Liver (tissue), 8 donors: ENCODE measurements at regions not wholly inside any gene's neighbourhood (a gene's known extent, or its start where the extent isn't known, plus 50 kb on each side); places are given as distances from the start of the nearest gene placed in this dataset.

ENCODE experiments used
- DNase-seq: peaks from one replicate; pipeline ENCODE4 v3.0.0-alpha.2; 2017; ENCODE audit warnings: low spot score
- H3K27ac ChIP-seq, 2 donors: one replicate each; pipeline ENCODE4 v1.7.0; 2013; ENCODE audit warnings: inconsistent platforms in 2 of 2, low read length in 2 of 2, control low read depth in 1 of 2, low read depth in 1 of 2, mild to moderate bottlenecking in 1 of 2
- H3K27me3 ChIP-seq, 4 donors: one replicate each; pipeline versions ENCODE4 v1.6.1 to v1.7.0; 2013; ENCODE audit warnings: low read length in 3 of 4, inconsistent platforms in 1 of 4, mild to moderate bottlenecking in 1 of 4, moderate library complexity in 1 of 4; ENCODE audit not compliant: control insufficient read depth in 4 of 4, insufficient read depth in 4 of 4
- H3K36me3 ChIP-seq, 4 donors: one replicate each; pipeline versions ENCODE4 v1.6.1 to v1.7.0; 2013; ENCODE audit warnings: low read length in 3 of 4, mild to moderate bottlenecking in 3 of 4, low read depth in 1 of 4, moderate library complexity in 1 of 4; ENCODE audit not compliant: control insufficient read depth in 4 of 4, insufficient read depth in 3 of 4
- H3K4me1 ChIP-seq, 4 donors: one replicate each; pipeline versions ENCODE4 v1.6.1 to v1.7.0; 2013; ENCODE audit warnings: low read length in 3 of 4, mild to moderate bottlenecking in 3 of 4, moderate library complexity in 1 of 4; ENCODE audit not compliant: control insufficient read depth in 4 of 4, insufficient read depth in 4 of 4
- H3K4me3 ChIP-seq, 3 donors: one replicate each; pipeline versions ENCODE4 v1.6.1 to v1.7.0; 2013; ENCODE audit warnings: low read length in 3 of 3, control low read depth in 1 of 3, low read depth in 1 of 3, mild to moderate bottlenecking in 1 of 3
- H3K9ac ChIP-seq, 2 donors: one replicate each; pipeline ENCODE4 v1.7.0; 2013; ENCODE audit warnings: low read length in 2 of 2, mild to moderate bottlenecking in 2 of 2, moderate library complexity in 2 of 2, control low read depth in 1 of 2, low read depth in 1 of 2
- H3K9me3 ChIP-seq, 4 donors: one replicate each; pipeline versions ENCODE4 v1.6.1 to v1.7.0; 2013; ENCODE audit warnings: low read length in 3 of 4; ENCODE audit not compliant: control insufficient read depth in 4 of 4
- EGR1 ChIP-seq, 2 donors: IDR thresholded peaks; 2 replicates each; pipeline ENCODE4 v1.6.1; 2016 to 2018; ENCODE audit warnings: antibody characterized with exemption in 2 of 2, low read depth in 2 of 2
- FOXA1 ChIP-seq: IDR thresholded peaks from 2 replicates; pipeline ENCODE4 v1.6.1; 2016; ENCODE audit warnings: antibody characterized with exemption
- HNF4G ChIP-seq: IDR thresholded peaks from 2 replicates; pipeline ENCODE4 v1.6.1; 2016; ENCODE audit warnings: antibody characterized with exemption
- JUND ChIP-seq, 2 donors: IDR thresholded peaks; 2 replicates each; pipeline ENCODE4 v1.6.1; 2016; ENCODE audit warnings: antibody characterized with exemption in 2 of 2
- NR2F2 ChIP-seq: IDR thresholded peaks from 2 replicates; pipeline ENCODE4 v1.6.1; 2016; ENCODE audit warnings: antibody characterized with exemption
- RAD21 ChIP-seq, 2 donors: IDR thresholded peaks; 2 replicates each; pipeline ENCODE4 v1.6.1; 2016; ENCODE audit warnings: antibody characterized with exemption in 2 of 2, mild to moderate bottlenecking in 2 of 2
- RXRA ChIP-seq, 2 donors: IDR thresholded peaks; 2 replicates each; pipeline ENCODE4 v1.6.1; 2017 to 2018; ENCODE audit warnings: antibody characterized with exemption in 2 of 2, mild to moderate bottlenecking in 1 of 2
- SP1 ChIP-seq: IDR thresholded peaks from 2 replicates; pipeline ENCODE4 v1.6.1; 2018; ENCODE audit warnings: antibody characterized with exemption, mild to moderate bottlenecking
- TAF1 ChIP-seq: conservative IDR thresholded peaks from 2 replicates; pipeline ENCODE4 v1.6.1; 2016; ENCODE audit warnings: antibody characterized with exemption, mild to moderate bottlenecking
- YY1 ChIP-seq: IDR thresholded peaks from 2 replicates; pipeline ENCODE4 v1.6.1; 2016; ENCODE audit warnings: antibody characterized with exemption, mild to moderate bottlenecking
- WGBS: extraction: QIAGEN DNeasy Blood & Tissue Kit; methylation state at CpG from one replicate; pipeline ENCODE4 v1.1.7; 2013; 5-methylcytosine and 5-hydroxymethylcytosine counted together
- TF ChIP-seq, protein P1 (sequence below): IDR thresholded peaks from 2 replicates; pipeline ENCODE4 v1.6.1; 2016; ENCODE audit warnings: antibody characterized with exemption, mild to moderate bottlenecking
- TF ChIP-seq, protein P2 (sequence below): fragments of 150-350 bp; IDR thresholded peaks from 2 replicates; pipeline ENCODE4 v1.5.1; 2017; ENCODE audit warnings: improper control_type of control experiment, low read depth, low read length; ENCODE audit not compliant: missing input control
- donor health status: healthy.
- donor health status: healthy.
- donor health status: healthy.
- donor health status: healthy.
- donor health status: healthy.

DNA sequence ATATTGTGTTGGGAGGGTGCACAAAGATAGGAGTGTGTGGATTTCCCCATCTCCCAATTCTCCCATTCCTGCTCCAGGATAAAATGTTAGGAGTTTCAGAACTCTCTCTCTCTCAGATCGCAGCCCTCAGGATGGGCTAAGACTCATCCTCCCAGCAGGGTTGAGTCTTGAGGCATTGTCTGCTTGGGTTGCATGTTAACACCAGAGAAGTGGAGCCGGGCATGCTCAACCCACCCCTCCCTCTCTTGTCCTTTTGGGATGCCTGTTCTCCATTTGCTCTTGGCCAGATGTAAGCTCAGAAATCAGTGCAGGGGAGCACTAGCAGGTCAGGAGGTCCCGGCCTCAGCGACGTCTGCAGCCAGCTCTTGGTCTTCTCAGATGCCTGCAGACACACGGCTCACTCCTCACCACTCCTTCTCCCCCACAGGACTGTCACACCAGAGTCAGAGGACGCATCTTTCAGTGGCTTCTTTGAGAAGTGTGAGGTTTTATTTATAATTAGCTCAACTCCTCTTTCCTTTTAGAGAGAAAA lies 1456.5 kb downstream of the TBC1D22A start:
- Histone ChIP-seq H3K4me1 (no peaks in the 10 kb centered on the region), H3K36me3 (no peaks in the 10 kb centered on the region), H3K4me3 (no peak overlapping the region), H3K27ac (no peak overlapping the region), H3K9me3 (no peaks in the 10 kb centered on the region), H3K9ac (no peak overlapping the region), H3K27me3 (no peaks in the 10 kb centered on the region)
- no peak for TF ChIP-seq JUND (IDR thresholded peaks at IDR 0.05)
- no peak for TF ChIP-seq NR2F2
- TF ChIP-seq, protein P1, sequence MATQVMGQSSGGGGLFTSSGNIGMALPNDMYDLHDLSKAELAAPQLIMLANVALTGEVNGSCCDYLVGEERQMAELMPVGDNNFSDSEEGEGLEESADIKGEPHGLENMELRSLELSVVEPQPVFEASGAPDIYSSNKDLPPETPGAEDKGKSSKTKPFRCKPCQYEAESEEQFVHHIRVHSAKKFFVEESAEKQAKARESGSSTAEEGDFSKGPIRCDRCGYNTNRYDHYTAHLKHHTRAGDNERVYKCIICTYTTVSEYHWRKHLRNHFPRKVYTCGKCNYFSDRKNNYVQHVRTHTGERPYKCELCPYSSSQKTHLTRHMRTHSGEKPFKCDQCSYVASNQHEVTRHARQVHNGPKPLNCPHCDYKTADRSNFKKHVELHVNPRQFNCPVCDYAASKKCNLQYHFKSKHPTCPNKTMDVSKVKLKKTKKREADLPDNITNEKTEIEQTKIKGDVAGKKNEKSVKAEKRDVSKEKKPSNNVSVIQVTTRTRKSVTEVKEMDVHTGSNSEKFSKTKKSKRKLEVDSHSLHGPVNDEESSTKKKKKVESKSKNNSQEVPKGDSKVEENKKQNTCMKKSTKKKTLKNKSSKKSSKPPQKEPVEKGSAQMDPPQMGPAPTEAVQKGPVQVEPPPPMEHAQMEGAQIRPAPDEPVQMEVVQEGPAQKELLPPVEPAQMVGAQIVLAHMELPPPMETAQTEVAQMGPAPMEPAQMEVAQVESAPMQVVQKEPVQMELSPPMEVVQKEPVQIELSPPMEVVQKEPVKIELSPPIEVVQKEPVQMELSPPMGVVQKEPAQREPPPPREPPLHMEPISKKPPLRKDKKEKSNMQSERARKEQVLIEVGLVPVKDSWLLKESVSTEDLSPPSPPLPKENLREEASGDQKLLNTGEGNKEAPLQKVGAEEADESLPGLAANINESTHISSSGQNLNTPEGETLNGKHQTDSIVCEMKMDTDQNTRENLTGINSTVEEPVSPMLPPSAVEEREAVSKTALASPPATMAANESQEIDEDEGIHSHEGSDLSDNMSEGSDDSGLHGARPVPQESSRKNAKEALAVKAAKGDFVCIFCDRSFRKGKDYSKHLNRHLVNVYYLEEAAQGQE = no peak
- no peak for DNase-seq
- WGBS = 34% methylated on average over 7 of the region's 7 CpGs

DNA sequence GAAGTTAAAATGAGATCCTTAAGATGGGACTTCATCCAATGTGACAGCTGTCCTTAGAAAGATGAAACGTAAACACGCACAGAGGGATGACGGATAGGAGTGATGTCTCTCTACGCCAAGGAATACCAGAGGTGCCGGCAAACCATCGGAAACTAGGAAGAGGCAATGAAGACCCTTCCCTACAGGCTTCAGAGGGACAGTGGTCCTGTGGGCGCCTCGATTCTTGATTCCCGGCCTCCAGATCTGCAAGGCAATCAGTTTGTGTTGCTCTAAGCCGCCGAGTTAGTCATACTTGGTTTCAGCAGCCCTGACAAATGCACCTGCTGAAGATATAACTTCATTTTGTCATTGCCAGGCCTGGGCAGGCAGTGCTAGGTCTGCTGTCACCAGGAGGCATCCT lies 1455.1 kb downstream of the TBC1D22A start:
- DNase-seq = no peak
- H3K36me3 ChIP-seq = no peaks in the 10 kb centered on the region
- peaks cover 0 to 3% (median 0%) of the 10 kb centered on the region in 4 donors for H3K9me3 ChIP-seq
- no peaks in the 10 kb centered on the region for H3K4me1 ChIP-seq
- H3K9ac ChIP-seq = no peak overlapping the region
- no peak overlapping the region for H3K27ac ChIP-seq
- no peaks in the 10 kb centered on the region for H3K27me3 ChIP-seq
- H3K4me3 ChIP-seq = no peak overlapping the region
- TF ChIP-seq RAD21 (IDR thresholded peaks at IDR 0.05) = no peak
- 85% methylated on average over 11 of the region's 11 CpGs for WGBS

DNA sequence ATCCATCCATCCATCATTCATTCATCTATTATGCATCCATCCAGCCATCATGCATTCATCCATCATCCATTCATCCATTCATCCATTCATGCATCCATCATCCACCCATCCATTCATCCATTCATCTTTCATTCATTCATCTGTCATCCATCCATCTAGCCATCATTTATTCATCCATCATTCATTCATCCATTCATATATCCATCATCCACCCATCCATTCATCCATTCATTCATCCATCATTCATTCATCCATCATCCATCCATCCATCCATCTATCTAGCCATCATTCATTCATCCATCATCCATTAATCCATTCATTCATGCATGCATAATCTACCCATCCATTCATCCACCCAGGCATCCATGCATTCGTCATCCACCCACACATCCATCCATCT lies 1450.3 kb downstream of the TBC1D22A start:
- no peaks in the 10 kb centered on the region for H3K27me3 ChIP-seq
- TF ChIP-seq HNF4G = no peak
- TF ChIP-seq RAD21 (IDR thresholded peaks at IDR 0.05) = no peak
- no peak for TF ChIP-seq NR2F2
- TF ChIP-seq JUND (IDR thresholded peaks at IDR 0.05) = no peak
- no peak for TF ChIP-seq SP1
- TF ChIP-seq EGR1 (IDR thresholded peaks at IDR 0.05; ENCODE audit: low read depth in 2 of 2) = no peak
- TF ChIP-seq RXRA (IDR thresholded peaks at IDR 0.05) = no peak
- TF ChIP-seq TAF1 = no peak
- TF ChIP-seq, protein P2, sequence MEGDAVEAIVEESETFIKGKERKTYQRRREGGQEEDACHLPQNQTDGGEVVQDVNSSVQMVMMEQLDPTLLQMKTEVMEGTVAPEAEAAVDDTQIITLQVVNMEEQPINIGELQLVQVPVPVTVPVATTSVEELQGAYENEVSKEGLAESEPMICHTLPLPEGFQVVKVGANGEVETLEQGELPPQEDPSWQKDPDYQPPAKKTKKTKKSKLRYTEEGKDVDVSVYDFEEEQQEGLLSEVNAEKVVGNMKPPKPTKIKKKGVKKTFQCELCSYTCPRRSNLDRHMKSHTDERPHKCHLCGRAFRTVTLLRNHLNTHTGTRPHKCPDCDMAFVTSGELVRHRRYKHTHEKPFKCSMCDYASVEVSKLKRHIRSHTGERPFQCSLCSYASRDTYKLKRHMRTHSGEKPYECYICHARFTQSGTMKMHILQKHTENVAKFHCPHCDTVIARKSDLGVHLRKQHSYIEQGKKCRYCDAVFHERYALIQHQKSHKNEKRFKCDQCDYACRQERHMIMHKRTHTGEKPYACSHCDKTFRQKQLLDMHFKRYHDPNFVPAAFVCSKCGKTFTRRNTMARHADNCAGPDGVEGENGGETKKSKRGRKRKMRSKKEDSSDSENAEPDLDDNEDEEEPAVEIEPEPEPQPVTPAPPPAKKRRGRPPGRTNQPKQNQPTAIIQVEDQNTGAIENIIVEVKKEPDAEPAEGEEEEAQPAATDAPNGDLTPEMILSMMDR = no peak
- TF ChIP-seq, protein P1 = no peak
- no peak for TF ChIP-seq YY1
- TF ChIP-seq FOXA1 = no peak
- 75% methylated on average over 1 of the region's 1 CpG for WGBS

More for the DNA sequence above, 1450.3 kb downstream of the TBC1D22A start:
- no peaks in the 10 kb centered on the region for H3K4me1 ChIP-seq
- H3K27ac ChIP-seq = no peak overlapping the region
- no peak overlapping the region for H3K9ac ChIP-seq
- H3K9me3 ChIP-seq = peaks cover 0 to 6% (median 0%) of the 10 kb centered on the region in 4 donors
- H3K36me3 ChIP-seq = no peaks in the 10 kb centered on the region
- DNase-seq = no peak
- H3K4me3 ChIP-seq = no peak overlapping the region
